Suprapubic skin (tissue), 4 donors: ENCODE measurements at regions not wholly inside any gene's neighbourhood (a gene's known extent, or its start where the extent isn't known, plus 50 kb on each side); places are given as distances from the start of the nearest gene placed in this dataset.

Source experiments
- EP300 ChIP-seq: sonication (generic); formaldehyde crosslinking; IDR thresholded peaks from one replicate; pipeline ENCODE4 v1.6.1; 2017; ENCODE audit warnings: antibody characterized with exemption
- POLR2A ChIP-seq, 2 donors: fragments of 450-650 bp; IDR thresholded peaks; one replicate each; pipeline ENCODE4 v1.6.1; 2017; ENCODE audit warnings: antibody characterized with exemption in 2 of 2, mild to moderate bottlenecking in 2 of 2, moderate library complexity in 2 of 2
- POLR2AphosphoS5 ChIP-seq, 3 donors: sonication (generic); formaldehyde crosslinking; IDR thresholded peaks; one replicate each; pipeline ENCODE4 v1.6.1; 2017; ENCODE audit warnings: antibody characterized with exemption in 3 of 3
- TF ChIP-seq, protein P1 (sequence below), 2 donors: fragments of 200-600 bp in 1 of 2; fragments of 450-650 bp in 1 of 2; sonication (generic) in 1 of 2; IDR thresholded peaks; one replicate each; pipeline ENCODE4 v1.5.1; 2016 to 2019; ENCODE audit warnings: antibody characterized with exemption in 2 of 2, mild to moderate bottlenecking in 1 of 2, moderate library complexity in 1 of 2

DNA sequence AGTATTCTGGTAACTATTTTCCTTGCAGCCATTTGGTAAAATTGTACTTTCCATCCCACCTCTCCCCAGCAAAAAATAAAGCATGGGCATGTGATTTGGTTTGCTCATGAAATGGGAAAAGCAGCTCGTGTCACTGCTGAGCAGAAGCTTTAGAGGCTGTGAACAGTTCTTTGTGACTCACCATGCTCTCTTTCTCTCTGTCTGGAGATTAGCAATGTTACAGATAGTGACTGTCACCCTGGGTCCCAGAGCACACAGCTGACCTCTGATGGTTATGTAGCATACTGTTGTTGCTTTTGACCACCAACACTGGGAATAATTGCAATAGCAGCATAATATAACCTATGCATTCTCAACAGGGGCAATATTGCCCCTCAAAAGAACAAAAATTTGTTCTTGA lies 70.6 kb downstream of the RGS2 start:
- TF ChIP-seq, protein P1, sequence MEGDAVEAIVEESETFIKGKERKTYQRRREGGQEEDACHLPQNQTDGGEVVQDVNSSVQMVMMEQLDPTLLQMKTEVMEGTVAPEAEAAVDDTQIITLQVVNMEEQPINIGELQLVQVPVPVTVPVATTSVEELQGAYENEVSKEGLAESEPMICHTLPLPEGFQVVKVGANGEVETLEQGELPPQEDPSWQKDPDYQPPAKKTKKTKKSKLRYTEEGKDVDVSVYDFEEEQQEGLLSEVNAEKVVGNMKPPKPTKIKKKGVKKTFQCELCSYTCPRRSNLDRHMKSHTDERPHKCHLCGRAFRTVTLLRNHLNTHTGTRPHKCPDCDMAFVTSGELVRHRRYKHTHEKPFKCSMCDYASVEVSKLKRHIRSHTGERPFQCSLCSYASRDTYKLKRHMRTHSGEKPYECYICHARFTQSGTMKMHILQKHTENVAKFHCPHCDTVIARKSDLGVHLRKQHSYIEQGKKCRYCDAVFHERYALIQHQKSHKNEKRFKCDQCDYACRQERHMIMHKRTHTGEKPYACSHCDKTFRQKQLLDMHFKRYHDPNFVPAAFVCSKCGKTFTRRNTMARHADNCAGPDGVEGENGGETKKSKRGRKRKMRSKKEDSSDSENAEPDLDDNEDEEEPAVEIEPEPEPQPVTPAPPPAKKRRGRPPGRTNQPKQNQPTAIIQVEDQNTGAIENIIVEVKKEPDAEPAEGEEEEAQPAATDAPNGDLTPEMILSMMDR (IDR thresholded peaks at IDR 0.05), result no peak
- TF ChIP-seq POLR2A (IDR thresholded peaks at IDR 0.05), result no peak
- TF ChIP-seq POLR2AphosphoS5 (IDR thresholded peaks at IDR 0.05), result no peak
- no peak for TF ChIP-seq EP300
